Heart left ventricle (tissue), 16 donors: ENCODE measurements at regions not wholly inside any gene's neighbourhood (a gene's known extent, or its start where the extent isn't known, plus 50 kb on each side); places are given as distances from the start of the nearest gene placed in this dataset.

Source experiments
- ATAC-seq, 4 donors: fragments of 200-7000 bp; cut with Tn5 transposase; one replicate each; pipeline ENCODE4 v1.9.1; 2020 to 2022; ENCODE audit warnings: moderate library complexity in 4 of 4, mild to moderate bottlenecking in 3 of 4, moderate number of reproducible peaks in 1 of 4
- DNase-seq, 5 donors: peaks; one replicate each; pipeline ENCODE4 v3.0.0-alpha.2; 2020
- H3K27ac ChIP-seq, 12 donors: fragments of 200-600 bp; sonication (generic) in 4 of 12; one replicate each; pipeline versions ENCODE4 v1.5.0 to v1.8.0; 2016 to 2022; ENCODE audit warnings: mild to moderate bottlenecking in 2 of 12
- H3K27me3 ChIP-seq, 9 donors: fragments of 200-600 bp; sonication (generic) in 2 of 9; one replicate each; pipeline versions ENCODE4 v1.5.1 to v1.8.0; 2016 to 2022; ENCODE audit warnings: mild to moderate bottlenecking in 3 of 9
- H3K36me3 ChIP-seq, 9 donors: fragments of 200-600 bp; sonication (generic) in 2 of 9; one replicate each; pipeline versions ENCODE4 v1.5.0 to v1.8.0; 2018 to 2022; ENCODE audit warnings: mild to moderate bottlenecking in 2 of 9
- H3K4me1 ChIP-seq, 12 donors: fragments of 200-600 bp; sonication (generic) in 4 of 12; one replicate each; pipeline versions ENCODE4 v1.5.0 to v1.8.0; 2016 to 2022; ENCODE audit warnings: mild to moderate bottlenecking in 3 of 12
- H3K4me3 ChIP-seq, 12 donors: fragments of 200-600 bp; sonication (generic) in 4 of 12; one replicate each; pipeline versions ENCODE4 v1.5.0 to v1.8.0; 2017 to 2022; ENCODE audit warnings: mild to moderate bottlenecking in 9 of 12, moderate library complexity in 4 of 12
- H3K9me3 ChIP-seq, 12 donors: fragments of 200-600 bp; sonication (generic) in 4 of 12; one replicate each; pipeline versions ENCODE4 v1.5.0 to v1.8.0; 2016 to 2022; ENCODE audit warnings: mild to moderate bottlenecking in 1 of 12
- POLR2A ChIP-seq, 2 donors: fragments of 450-650 bp; IDR thresholded peaks; one replicate each; pipeline ENCODE4 v1.6.1; 2017; ENCODE audit warnings: antibody characterized with exemption in 2 of 2, mild to moderate bottlenecking in 2 of 2, moderate library complexity in 2 of 2
- WGBS, 4 donors: extraction: QIAGEN DNeasy Blood & Tissue Kit in 2 of 4; methylation state at CpG; one replicate each; pipeline versions ENCODE4 v1.1.5 to v1.1.7; 2013 to 2018; 5-methylcytosine and 5-hydroxymethylcytosine counted together
- intact Hi-C, 10 donors: fragments of 100-400 bp; cut with DNase I; formaldehyde crosslinking; loops; one replicate each; pipeline versions ENCODE4 v1.11.1 to v1.14.2; 2022
- TF ChIP-seq, protein P1 (sequence below), 12 donors: fragments of 200-600 bp; sonication (generic) in 4 of 12; IDR thresholded peaks; one replicate each; pipeline versions ENCODE4 v1.5.0 to v1.8.0; 2018 to 2022; ENCODE audit warnings: antibody characterized with exemption in 12 of 12, mild to moderate bottlenecking in 5 of 12
- donor health status: ischemic (EF 13 %, LVEDD 7.1; RV severe dilation, severe dysfunction).
- donor health status: healthy with polysubstance abuse.
- donor health status: DM: no; HTN: yes; CAD: no.
- donor health status: DM: no; HTN: no; CAD: no.
- donor health status: ischemic (EF 25% LVEDD 6.9; RV normal size, moderate dysfunction).
- donor health status: ischemic (EF 25% LVEDD 5.7; RV mildly dilated, moderate dysfunction).
- donor health status: healthy.
- donor health status: DM: yes; HTN: yes; CAD: no.
- donor health status: ischemic (EF 35%, LVEDD 5.7; RV mildly dilated, moderate dysfunction).
- donor health status: nonischemic (EF 11% LVEDD 7.7; RV severe dilation, severe dysfunction).
- donor health status: DM: yes; HTN: yes; CAD: no.
- donor health status: PGD.
- donor health status: ischemic (EF 29% LVEDD 5.4; RV normal size, mild dysfunction).
- donor health status: nonischemic (EF 23%, LVEDD 6.1; RV moderate dilation, normal function).

DNA sequence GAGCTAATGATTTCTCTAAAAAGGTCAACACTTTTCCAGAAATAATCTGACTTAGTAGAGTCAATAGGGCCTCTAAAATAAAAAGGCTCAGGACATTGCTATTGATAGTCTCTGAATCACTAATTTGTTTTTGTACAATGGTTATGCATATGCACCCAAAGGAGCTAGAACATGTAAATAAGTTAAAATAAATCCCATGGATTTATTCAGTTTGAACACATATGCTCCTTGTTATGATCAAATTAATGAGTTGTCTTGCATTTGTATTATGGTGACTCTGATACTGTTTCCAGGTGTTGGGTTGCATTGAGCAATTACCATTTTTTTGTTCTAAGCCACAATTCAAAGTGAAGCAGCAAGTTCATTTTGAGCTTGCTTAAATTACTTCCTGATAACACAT is 276.0 kb upstream of the TUSC1 start:
- intact Hi-C loops: no loop called here
- Histone ChIP-seq H3K27me3 (no peaks in the 10 kb centered on the region), H3K4me1 (no peaks in the 10 kb centered on the region), H3K36me3 (no peaks in the 10 kb centered on the region), H3K27ac (no peak overlapping the region), H3K4me3 (no peak overlapping the region), H3K9me3 (peaks cover 0 to 9% (median 0%) of the 10 kb centered on the region in 12 donors)
- TF ChIP-seq POLR2A (IDR thresholded peaks at IDR 0.05): no peak
- TF ChIP-seq, protein P1, sequence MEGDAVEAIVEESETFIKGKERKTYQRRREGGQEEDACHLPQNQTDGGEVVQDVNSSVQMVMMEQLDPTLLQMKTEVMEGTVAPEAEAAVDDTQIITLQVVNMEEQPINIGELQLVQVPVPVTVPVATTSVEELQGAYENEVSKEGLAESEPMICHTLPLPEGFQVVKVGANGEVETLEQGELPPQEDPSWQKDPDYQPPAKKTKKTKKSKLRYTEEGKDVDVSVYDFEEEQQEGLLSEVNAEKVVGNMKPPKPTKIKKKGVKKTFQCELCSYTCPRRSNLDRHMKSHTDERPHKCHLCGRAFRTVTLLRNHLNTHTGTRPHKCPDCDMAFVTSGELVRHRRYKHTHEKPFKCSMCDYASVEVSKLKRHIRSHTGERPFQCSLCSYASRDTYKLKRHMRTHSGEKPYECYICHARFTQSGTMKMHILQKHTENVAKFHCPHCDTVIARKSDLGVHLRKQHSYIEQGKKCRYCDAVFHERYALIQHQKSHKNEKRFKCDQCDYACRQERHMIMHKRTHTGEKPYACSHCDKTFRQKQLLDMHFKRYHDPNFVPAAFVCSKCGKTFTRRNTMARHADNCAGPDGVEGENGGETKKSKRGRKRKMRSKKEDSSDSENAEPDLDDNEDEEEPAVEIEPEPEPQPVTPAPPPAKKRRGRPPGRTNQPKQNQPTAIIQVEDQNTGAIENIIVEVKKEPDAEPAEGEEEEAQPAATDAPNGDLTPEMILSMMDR (IDR thresholded peaks at IDR 0.05): no peak
- ATAC-seq (no peak), DNase-seq (no peak)

DNA sequence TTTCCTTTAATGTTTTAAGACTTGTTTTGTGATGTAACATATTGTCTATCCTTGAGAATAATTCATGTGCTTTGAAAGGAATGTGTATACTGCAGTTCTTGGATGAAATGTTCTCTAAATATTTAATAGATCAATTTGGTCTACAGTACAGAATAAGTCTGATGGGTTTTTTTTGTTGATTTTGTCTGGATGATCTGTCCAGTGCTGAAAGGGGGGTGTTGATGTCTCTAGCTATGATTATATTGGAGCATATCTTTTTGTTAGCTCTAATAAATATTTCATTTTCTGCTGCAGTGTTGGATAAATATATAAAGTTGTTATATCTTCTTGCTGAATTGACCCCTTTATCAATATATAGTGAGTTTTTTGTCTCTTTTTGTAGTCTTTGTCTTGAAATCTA is 269.9 kb upstream of the TUSC1 start:
- H3K36me3 ChIP-seq: no peaks in the 10 kb centered on the region
- H3K9me3 ChIP-seq: peaks cover 0 to 17% (median 0%) of the 10 kb centered on the region in 12 donors
- no peak overlapping the region for H3K27ac ChIP-seq
- no peaks in the 10 kb centered on the region for H3K4me1 ChIP-seq
- no peak overlapping the region for H3K4me3 ChIP-seq
- H3K27me3 ChIP-seq: no peaks in the 10 kb centered on the region
- no peak for TF ChIP-seq POLR2A (IDR thresholded peaks at IDR 0.05)
- TF ChIP-seq, protein P1 (IDR thresholded peaks at IDR 0.05): no peak
- ATAC-seq: no peak
- no peak for DNase-seq
- intact Hi-C loops: loop anchor here in 1 of 10 donors (10.0 kb wide), 1 partner anchor 53 kb away; no protein-coding TSS in a partner anchor

DNA sequence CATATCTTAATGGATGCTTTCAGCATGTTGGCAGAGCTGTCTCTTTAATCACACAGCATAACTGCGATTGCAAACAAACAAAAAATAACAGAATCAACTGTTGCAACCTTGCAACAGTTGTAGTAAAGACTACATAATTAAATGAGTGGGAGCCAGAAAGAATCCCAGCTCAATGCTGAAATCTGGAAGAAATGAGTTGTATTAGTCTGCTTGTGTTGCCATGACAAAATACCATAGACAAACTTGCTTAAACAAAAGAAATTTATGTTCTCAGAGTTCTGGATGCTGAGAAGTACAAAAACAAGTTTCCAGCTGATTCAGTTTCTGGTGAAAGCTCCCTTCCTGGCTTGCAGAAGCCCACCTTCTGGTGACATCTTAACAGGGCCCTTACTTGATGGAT is 260.9 kb upstream of the TUSC1 start:
- DNase-seq (no peak), ATAC-seq (no peak)
- Histone ChIP-seq H3K27me3 (no peaks in the 10 kb centered on the region), H3K36me3 (no peaks in the 10 kb centered on the region), H3K27ac (no peak overlapping the region), H3K4me3 (no peak overlapping the region), H3K9me3 (no peaks in the 10 kb centered on the region), H3K4me1 (no peaks in the 10 kb centered on the region)
- 67 to 87% (median 75%) methylated on average over 1 of the region's 1 CpG for WGBS, 4 donors
- no peak for TF ChIP-seq POLR2A (IDR thresholded peaks at IDR 0.05)
- TF ChIP-seq, protein P1 (IDR thresholded peaks at IDR 0.05): no peak
- intact Hi-C loops: no loop called here

DNA sequence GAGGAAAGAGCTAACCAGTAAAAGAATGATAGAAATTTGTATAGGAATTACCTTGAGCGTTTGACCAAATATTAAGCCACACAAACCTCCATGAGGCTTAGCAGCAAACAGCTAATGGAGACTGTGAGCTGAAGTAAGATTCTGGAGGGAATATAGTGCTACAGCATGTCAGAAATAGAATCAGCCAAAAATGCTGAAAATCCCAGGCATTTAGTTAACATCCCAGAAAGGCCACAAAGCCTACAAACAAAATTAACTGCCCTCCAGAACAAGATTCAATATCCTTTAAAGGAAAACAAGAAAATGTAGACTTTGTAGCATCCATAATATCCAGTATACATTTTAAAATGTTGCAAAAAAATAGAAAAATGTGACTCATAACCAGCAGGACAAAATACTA is 257.8 kb upstream of the TUSC1 start:
- no peaks in the 10 kb centered on the region for H3K4me1 ChIP-seq
- DNase-seq (no peak), ATAC-seq (no peak)
- H3K27me3 ChIP-seq: no peaks in the 10 kb centered on the region
- TF ChIP-seq, protein P1 (IDR thresholded peaks at IDR 0.05): no peak
- no peak for TF ChIP-seq POLR2A (IDR thresholded peaks at IDR 0.05)
- H3K36me3 ChIP-seq: no peaks in the 10 kb centered on the region
- no peak overlapping the region for H3K27ac ChIP-seq
- intact Hi-C loops: no loop called here
- 64 to 77% (median 71%) methylated on average over 1 of the region's 1 CpG for WGBS, 4 donors
- H3K9me3 ChIP-seq: no peaks in the 10 kb centered on the region
- H3K4me3 ChIP-seq: no peak overlapping the region
